ENCODE measurements at regions not wholly inside any gene's neighbourhood (a gene's known extent, or its start where the extent isn't known, plus 50 kb on each side); places are given as distances from the start of the nearest gene placed in this dataset.

- Histone ChIP-seq H3F3A (ENCODE audit: insufficient read depth) (no peaks in the 10 kb centered on the region), H4K20me1 (ENCODE audit: low read depth, low read length) (no peaks in the 10 kb centered on the region), H3K27ac (ENCODE audit: low read depth, low read length) (no peak overlapping the region), H3K4me3 (ENCODE audit: insufficient read depth, low read length, poor library complexity, severe bottlenecking) (no peak overlapping the region), H3K9me3 (ENCODE audit: insufficient read depth, low read length) (no peaks in the 10 kb centered on the region), H2AFZ (ENCODE audit: low read depth, low read length, severe bottlenecking) (no peak overlapping the region), H3K9me2 (replicated peaks; ENCODE audit: insufficient read depth, low read length) (no peaks in the 10 kb centered on the region; the same call in 1 of the 2 replicates), H3K79me2 (ENCODE audit: insufficient read depth, low read length) (no peaks in the 10 kb centered on the region), H3K36me3 (ENCODE audit: low read length) (no peaks in the 10 kb centered on the region), H3K9ac (ENCODE audit: low read length) (no peak overlapping the region), H3K27me3 (ENCODE audit: low read length) (no peaks in the 10 kb centered on the region), H3K4me2 (ENCODE audit: low read depth, low read length, poor library complexity, severe bottlenecking) (no peak overlapping the region)
- TF ChIP-seq EZH2phosphoT487 (conservative IDR thresholded peaks at IDR 0.05; ENCODE audit: low read length) (no peak), CTCF (IDR thresholded peaks at IDR 0.05; ENCODE audit: insufficient read depth, low read length, poor library complexity, severe bottlenecking) (no peak)
Measured at GRCh38 chr1:73874806-73875205, 323.2 kb downstream of the LRRIQ3 start.

- no peaks in the 10 kb centered on the region for H3K36me3 ChIP-seq (ENCODE audit: low read length)
- H3K27me3 ChIP-seq (ENCODE audit: low read length), result no peaks in the 10 kb centered on the region
- no peak overlapping the region for H2AFZ ChIP-seq (ENCODE audit: low read depth, low read length, severe bottlenecking)
- no peaks in the 10 kb centered on the region for H4K20me1 ChIP-seq (ENCODE audit: low read depth, low read length)
- no peaks in the 10 kb centered on the region for H3K9me3 ChIP-seq (ENCODE audit: insufficient read depth, low read length)
- no peak for TF ChIP-seq CTCF (IDR thresholded peaks at IDR 0.05; ENCODE audit: insufficient read depth, low read length, poor library complexity, severe bottlenecking)
- TF ChIP-seq EZH2phosphoT487 (conservative IDR thresholded peaks at IDR 0.05; ENCODE audit: low read length), result no peak
- no peak overlapping the region for H3K9ac ChIP-seq (ENCODE audit: low read length)
- no peak overlapping the region for H3K4me2 ChIP-seq (ENCODE audit: low read depth, low read length, poor library complexity, severe bottlenecking)
- no peak overlapping the region for H3K27ac ChIP-seq (ENCODE audit: low read depth, low read length)
- H3K4me3 ChIP-seq (ENCODE audit: insufficient read depth, low read length, poor library complexity, severe bottlenecking), result no peak overlapping the region
- H3K9me2 ChIP-seq (replicated peaks; ENCODE audit: insufficient read depth, low read length), result no peaks in the 10 kb centered on the region
- no peaks in the 10 kb centered on the region for H3K79me2 ChIP-seq (ENCODE audit: insufficient read depth, low read length)
- H3F3A ChIP-seq (ENCODE audit: insufficient read depth), result no peaks in the 10 kb centered on the region
Measured at GRCh38 chr1:73868810-73869336, 329.1 kb downstream of the LRRIQ3 start.

GRCh38 chr1:73862355-73862754 is 335.6 kb downstream of the LRRIQ3 start:
- H4K20me1 ChIP-seq (ENCODE audit: low read depth, low read length), result no peaks in the 10 kb centered on the region
- H3F3A ChIP-seq (ENCODE audit: insufficient read depth), result no peaks in the 10 kb centered on the region
- no peak overlapping the region for H3K9ac ChIP-seq (ENCODE audit: low read length)
- H3K79me2 ChIP-seq (ENCODE audit: insufficient read depth, low read length), result no peaks in the 10 kb centered on the region
- no peaks in the 10 kb centered on the region for H3K27me3 ChIP-seq (ENCODE audit: low read length)
- no peak overlapping the region for H3K27ac ChIP-seq (ENCODE audit: low read depth, low read length)
- no peaks in the 10 kb centered on the region for H3K9me2 ChIP-seq (replicated peaks; ENCODE audit: insufficient read depth, low read length)
- no peaks in the 10 kb centered on the region for H3K9me3 ChIP-seq (ENCODE audit: insufficient read depth, low read length)
- H2AFZ ChIP-seq (ENCODE audit: low read depth, low read length, severe bottlenecking), result no peak overlapping the region
- no peak overlapping the region for H3K4me2 ChIP-seq (ENCODE audit: low read depth, low read length, poor library complexity, severe bottlenecking)
- no peaks in the 10 kb centered on the region for H3K36me3 ChIP-seq (ENCODE audit: low read length)
- no peak overlapping the region for H3K4me3 ChIP-seq (ENCODE audit: insufficient read depth, low read length, poor library complexity, severe bottlenecking)
- TF ChIP-seq CTCF (IDR thresholded peaks at IDR 0.05; ENCODE audit: insufficient read depth, low read length, poor library complexity, severe bottlenecking) (no peak), EZH2phosphoT487 (conservative IDR thresholded peaks at IDR 0.05; ENCODE audit: low read length) (no peak)
